ENCODE measurements at regions not wholly inside any gene's neighbourhood (a gene's known extent, or its start where the extent isn't known, plus 50 kb on each side); places are given as distances from the start of the nearest gene placed in this dataset.

GRCh38 chr3:5727743-5728484 lies 540.4 kb downstream of the EDEM1 start (continued):
- TF ChIP-seq JUN (IDR thresholded peaks at IDR 0.05; ENCODE audit: borderline replicate concordance, low read depth, low read length), result no peak
- TF ChIP-seq JUN (CRISPR knock-in tag; IDR thresholded peaks at IDR 0.05; ENCODE audit: borderline replicate concordance), result no peak
- no peak for TF ChIP-seq TCF7 (IDR thresholded peaks at IDR 0.05; ENCODE audit: borderline replicate concordance)
- TF ChIP-seq ZNF592 (IDR thresholded peaks at IDR 0.05), result peak; percentile 58; the same call in 1 of the 2 replicates
- peak; percentile 46; the same call in 1 of the 2 replicates for TF ChIP-seq TAF7 (tag; IDR thresholded peaks at IDR 0.05)
- no peak for TF ChIP-seq POLR2AphosphoS2 (IDR thresholded peaks at IDR 0.05; ENCODE audit: low read length)
- peak; percentile 69; the same call in 1 of the 2 replicates for TF ChIP-seq ILK (tag; IDR thresholded peaks at IDR 0.05; ENCODE audit: borderline replicate concordance, low read depth)
- no peak for TF ChIP-seq POLR2B (IDR thresholded peaks at IDR 0.05; ENCODE audit: low read depth, partially characterized antibody)
- peak; percentile 50; the same call in 1 of the 2 replicates for TF ChIP-seq BACH1 (tag; IDR thresholded peaks at IDR 0.05)
- TF ChIP-seq, protein P1, sequence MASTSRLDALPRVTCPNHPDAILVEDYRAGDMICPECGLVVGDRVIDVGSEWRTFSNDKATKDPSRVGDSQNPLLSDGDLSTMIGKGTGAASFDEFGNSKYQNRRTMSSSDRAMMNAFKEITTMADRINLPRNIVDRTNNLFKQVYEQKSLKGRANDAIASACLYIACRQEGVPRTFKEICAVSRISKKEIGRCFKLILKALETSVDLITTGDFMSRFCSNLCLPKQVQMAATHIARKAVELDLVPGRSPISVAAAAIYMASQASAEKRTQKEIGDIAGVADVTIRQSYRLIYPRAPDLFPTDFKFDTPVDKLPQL (IDR thresholded peaks at IDR 0.05; ENCODE audit: extremely low read depth, insufficient read length), result no peak
- peak; percentile 65; the same call in 1 of the 2 replicates for TF ChIP-seq PATZ1 (CRISPR knock-in tag; IDR thresholded peaks at IDR 0.05; ENCODE audit: borderline replicate concordance)
- 0 out of 2 replicates have a peak, but pooled peaks have one; percentile 33 for TF ChIP-seq PYGO2 (tag; IDR thresholded peaks at IDR 0.05)
- TF ChIP-seq ZNF639 (CRISPR knock-in tag; conservative IDR thresholded peaks at IDR 0.05 in 1 of 2, IDR thresholded peaks at IDR 0.05 in 1 of 2), result peak in 1 of 2 experiments; percentile 77; a peak in 1 of 4 replicates
- TF ChIP-seq DDX20 (tag; IDR thresholded peaks at IDR 0.05; ENCODE audit: low read depth), result peak; percentile 80
